Hepatocyte (in vitro differentiated cells): ENCODE measurements at regions not wholly inside any gene's neighbourhood (a gene's known extent, or its start where the extent isn't known, plus 50 kb on each side); places are given as distances from the start of the nearest gene placed in this dataset.

Source experiments
- DNase-seq: peaks from one replicate; pipeline ENCODE4 v3.0.0-alpha.2; 2016; ENCODE audit warnings: low spot score
- H2AFZ ChIP-seq: fragments of 200-600 bp; sonication (generic); 2 replicates; pipeline ENCODE4 v1.6.0; 2016; ENCODE audit warnings: antibody characterized with exemption, mild to moderate bottlenecking
- H3K27ac ChIP-seq: fragments of 200-600 bp; sonication (generic); 2 replicates; pipeline ENCODE4 v1.5.1; 2016; ENCODE audit warnings: mild to moderate bottlenecking
- H3K27me3 ChIP-seq: fragments of 200-600 bp; sonication (generic); 2 replicates; pipeline ENCODE4 v1.6.1; 2016
- H3K36me3 ChIP-seq: fragments of 200-600 bp; sonication (generic); replicated peaks from 2 replicates; pipeline ENCODE4 v1.5.1; 2016; ENCODE audit warnings: low read depth; ENCODE audit not compliant: insufficient read depth
- H3K4me1 ChIP-seq: fragments of 200-600 bp; sonication (generic); 2 replicates; pipeline ENCODE4 v1.5.1; 2016; ENCODE audit warnings: mild to moderate bottlenecking, moderate library complexity; ENCODE audit not compliant: insufficient read depth
- H3K4me2 ChIP-seq: fragments of 200-600 bp; sonication (generic); 2 replicates; pipeline ENCODE4 v1.6.0; 2016
- H3K4me3 ChIP-seq: fragments of 200-600 bp; sonication (generic); 2 replicates; pipeline ENCODE4 v1.5.1; 2016; ENCODE audit warnings: mild to moderate bottlenecking
- H3K79me2 ChIP-seq: fragments of 200-600 bp; sonication (generic); 2 replicates; pipeline ENCODE4 v1.6.0; 2017; ENCODE audit warnings: mild to moderate bottlenecking
- H3K9me2 ChIP-seq: fragments of 200-600 bp; sonication (generic); replicated peaks from 2 replicates; pipeline ENCODE4 v1.6.0; 2017; ENCODE audit warnings: mild to moderate bottlenecking; ENCODE audit not compliant: insufficient read depth
- H3K9me3 ChIP-seq: fragments of 200-600 bp; sonication (generic); 2 replicates; pipeline ENCODE4 v1.5.1; 2016; ENCODE audit warnings: low read depth, mild to moderate bottlenecking
- H4K20me1 ChIP-seq: fragments of 200-600 bp; sonication (generic); 2 replicates; pipeline ENCODE4 v1.6.0; 2016; ENCODE audit warnings: mild to moderate bottlenecking; ENCODE audit not compliant: insufficient read depth, poor library complexity, severe bottlenecking
- CTCF ChIP-seq: fragments of 200-600 bp; sonication (generic); IDR thresholded peaks from 2 replicates; pipeline ENCODE4 v1.5.1; 2016; ENCODE audit warnings: antibody characterized with exemption, mild to moderate bottlenecking; ENCODE audit not compliant: poor library complexity
- EZH2 ChIP-seq: fragments of 200-600 bp; sonication (generic); IDR thresholded peaks from 2 replicates; pipeline ENCODE4 v1.6.1; 2016; ENCODE audit warnings: antibody characterized with exemption, mild to moderate bottlenecking, borderline replicate concordance
- EZH2phosphoT487 ChIP-seq: fragments of 200-600 bp; sonication (generic); IDR thresholded peaks from one replicate; pipeline ENCODE4 v1.6.1; 2018; ENCODE audit warnings: antibody characterized with exemption, mild to moderate bottlenecking, low read depth, moderate library complexity; ENCODE audit not compliant: unreplicated experiment, severe bottlenecking
- WGBS: methylation state at CpG from one replicate; pipeline ENCODE4 v1.1.6; 2016; ENCODE audit warnings: low lambda C conversion rate; ENCODE audit errors: missing lambda C conversion rate; 5-methylcytosine and 5-hydroxymethylcytosine counted together

DNA sequence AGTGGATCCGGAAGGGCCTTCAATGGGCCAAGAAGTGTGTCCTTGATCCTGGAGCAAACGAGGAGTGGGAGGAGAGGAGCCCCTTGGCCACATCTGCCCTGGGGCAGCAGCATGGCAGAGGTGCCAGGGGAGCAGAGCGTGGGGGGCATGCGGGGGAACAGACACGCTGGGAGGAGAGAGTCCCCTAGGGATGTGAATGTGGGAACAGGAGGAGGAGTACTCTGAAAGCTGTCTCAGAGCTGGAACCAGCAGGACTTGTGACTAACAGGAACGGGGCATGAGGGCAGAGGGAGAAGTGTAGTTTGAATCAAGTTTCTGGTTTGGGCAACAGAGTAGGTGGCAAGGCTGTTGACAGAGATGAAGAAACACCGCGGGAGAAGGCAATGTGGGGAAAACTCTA, 54.5 kb upstream of the SLC35C1 start:
- Histone ChIP-seq H3K9me2 (no peaks in the 10 kb centered on the region), H3K36me3 (no peaks in the 10 kb centered on the region), H3K4me3 (no peak overlapping the region), H3K4me2 (no peak overlapping the region), H3K27ac (no peak overlapping the region), H3K4me1 (no peaks in the 10 kb centered on the region), H4K20me1 (no peaks in the 10 kb centered on the region), H3K9me3 (no peaks in the 10 kb centered on the region), H3K79me2 (no peaks in the 10 kb centered on the region), H3K27me3 (peaks cover 4% of the 10 kb centered on the region), H2AFZ (no peak overlapping the region)
- no peak for DNase-seq
- no peak for TF ChIP-seq EZH2phosphoT487
- no peak for TF ChIP-seq CTCF
- no peak for TF ChIP-seq EZH2
- 83% methylated on average over 8 of the region's 8 CpGs for WGBS

GRCh38 chr11:45748801-45749200, 56.1 kb upstream of the SLC35C1 start:
- H3K4me3 ChIP-seq: no peak overlapping the region
- WGBS: 95% methylated on average over 5 of the region's 5 CpGs

DNA sequence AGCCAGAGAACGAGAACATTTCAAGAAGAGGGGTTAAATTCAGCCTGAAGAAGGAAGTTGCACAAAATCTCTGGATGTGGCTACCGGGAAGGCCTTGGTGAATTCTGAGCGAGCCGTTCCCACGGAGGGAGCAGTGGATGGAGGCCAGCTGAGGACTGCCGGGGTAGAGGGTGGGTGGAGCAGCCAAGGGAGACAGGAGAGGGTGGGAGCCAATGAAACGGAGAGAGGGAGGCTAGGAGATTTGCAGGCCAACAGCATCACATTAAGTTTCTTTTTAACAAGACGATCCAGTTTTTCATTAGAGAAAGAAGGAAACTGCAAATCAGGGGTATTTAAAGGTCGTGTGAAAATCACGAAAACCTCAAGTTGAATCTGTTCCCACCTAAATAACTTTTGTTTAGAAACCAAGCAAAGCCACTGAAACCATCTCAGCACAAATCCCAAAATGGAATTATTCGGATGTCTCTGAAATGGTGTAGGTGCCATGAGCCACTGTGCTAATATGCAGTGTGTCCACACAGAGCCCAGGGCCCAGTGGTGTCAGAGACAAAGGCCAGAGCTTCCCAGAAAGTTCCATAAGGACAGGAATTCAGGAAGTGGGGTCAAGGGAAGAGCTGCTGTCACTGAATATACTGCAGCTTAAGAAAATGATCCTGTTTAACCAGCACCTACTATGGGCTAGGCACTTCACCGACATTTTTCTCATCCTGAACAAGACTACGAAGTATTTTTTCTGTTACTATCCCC, 59.7 kb upstream of the SLC35C1 start:
- peaks cover 4% of the 10 kb centered on the region for H3K27me3 ChIP-seq
- no peak overlapping the region for H3K4me2 ChIP-seq
- no peak for DNase-seq
- H3K9me3 ChIP-seq: no peaks in the 10 kb centered on the region
- H3K4me3 ChIP-seq: no peak overlapping the region
- no peak overlapping the region for H2AFZ ChIP-seq
- no peaks in the 10 kb centered on the region for H3K4me1 ChIP-seq
- no peak overlapping the region for H3K27ac ChIP-seq
- WGBS: 57% methylated on average over 13 of the region's 13 CpGs
- TF ChIP-seq EZH2: no peak
- TF ChIP-seq EZH2phosphoT487: no peak
- no peak for TF ChIP-seq CTCF
- H3K9me2 ChIP-seq: no peaks in the 10 kb centered on the region
- no peaks in the 10 kb centered on the region for H3K79me2 ChIP-seq
- no peaks in the 10 kb centered on the region for H4K20me1 ChIP-seq
- no peaks in the 10 kb centered on the region for H3K36me3 ChIP-seq

More at GRCh38 chr11:45748801-45749200, 56.1 kb upstream of the SLC35C1 start:
- H3K27me3 ChIP-seq: peaks cover 4% of the 10 kb centered on the region
- no peak overlapping the region for H3K27ac ChIP-seq
- no peaks in the 10 kb centered on the region for H3K79me2 ChIP-seq
- no peak overlapping the region for H3K4me2 ChIP-seq
- TF ChIP-seq EZH2: no peak
- no peak for TF ChIP-seq EZH2phosphoT487
- TF ChIP-seq CTCF: no peak
- DNase-seq: no peak
- H4K20me1 ChIP-seq: no peaks in the 10 kb centered on the region
- H3K9me3 ChIP-seq: no peaks in the 10 kb centered on the region
- H3K9me2 ChIP-seq: no peaks in the 10 kb centered on the region
- no peaks in the 10 kb centered on the region for H3K4me1 ChIP-seq
- H2AFZ ChIP-seq: no peak overlapping the region
- no peaks in the 10 kb centered on the region for H3K36me3 ChIP-seq
